Osteocyte (in vitro differentiated cells): ENCODE measurements at regions not wholly inside any gene's neighbourhood (a gene's known extent, or its start where the extent isn't known, plus 50 kb on each side); places are given as distances from the start of the nearest gene placed in this dataset.

ENCODE experiments used
- DNase-seq: peaks from one replicate; pipeline ENCODE4 v3.0.0; 2021; ENCODE audit warnings: mixed read lengths; ENCODE audit not compliant: unreplicated experiment; ENCODE audit errors: extremely low spot score
- H3K27ac Mint-ChIP-seq: one replicate; pipeline ENCODE4 v1.8.0; 2021; ENCODE audit warnings: mild to moderate bottlenecking, mixed read lengths; ENCODE audit not compliant: unreplicated experiment
- H3K27me3 Mint-ChIP-seq: one replicate; pipeline ENCODE4 v1.8.0; 2021; ENCODE audit warnings: mixed read lengths; ENCODE audit not compliant: unreplicated experiment
- H3K36me3 Mint-ChIP-seq: one replicate; pipeline ENCODE4 v1.8.0; 2021; ENCODE audit warnings: mixed read lengths; ENCODE audit not compliant: unreplicated experiment
- H3K4me1 Mint-ChIP-seq: one replicate; pipeline ENCODE4 v1.8.0; 2021; ENCODE audit warnings: mixed read lengths; ENCODE audit not compliant: unreplicated experiment
- H3K4me3 Mint-ChIP-seq: one replicate; pipeline ENCODE4 v1.8.0; 2021; ENCODE audit warnings: mild to moderate bottlenecking, moderate library complexity, mixed read lengths; ENCODE audit not compliant: unreplicated experiment
- H3K9me3 Mint-ChIP-seq: one replicate; pipeline ENCODE4 v1.8.0; 2021; ENCODE audit warnings: mixed read lengths; ENCODE audit not compliant: unreplicated experiment
- CTCF ChIP-seq: fragments of 200-600 bp; sonication (generic); IDR thresholded peaks from 2 replicates; pipeline ENCODE4 v1.5.0; 2021; ENCODE audit warnings: antibody characterized with exemption, mild to moderate bottlenecking, moderate library complexity

DNA sequence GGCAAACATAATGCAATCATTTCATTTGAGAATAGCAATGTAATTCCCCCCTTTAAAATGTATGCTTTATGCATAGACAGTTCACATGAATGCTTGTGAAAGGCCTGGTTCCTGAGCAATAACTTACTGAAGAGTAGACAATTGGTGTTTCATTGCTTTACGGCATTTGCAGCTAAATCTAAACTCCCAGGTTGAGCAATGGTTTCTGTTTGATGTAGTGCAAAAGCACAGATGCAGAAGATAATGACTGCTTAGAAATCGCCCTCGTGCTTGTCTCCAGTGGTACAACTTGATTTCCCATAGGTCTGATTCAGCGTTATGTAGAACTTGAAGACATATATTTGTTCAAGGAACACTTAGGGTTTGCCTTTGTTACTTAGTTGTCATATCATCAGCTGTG, 1018.3 kb downstream of the DIAPH3 start:
- Mint-ChIP-seq H3K27ac (no peak overlapping the region), H3K4me1 (no peaks in the 10 kb centered on the region), H3K9me3 (no peaks in the 10 kb centered on the region), H3K27me3 (peaks cover 4% of the 10 kb centered on the region), H3K4me3 (no peak overlapping the region), H3K36me3 (no peaks in the 10 kb centered on the region)
- DNase-seq, result no peak
- TF ChIP-seq CTCF, result no peak

GRCh38 chr13:59157181-59157580, 1006.5 kb downstream of the DIAPH3 start:
- no peak for DNase-seq
- no peak overlapping the region for H3K4me3 Mint-ChIP-seq
- no peak overlapping the region for H3K27ac Mint-ChIP-seq

DNA sequence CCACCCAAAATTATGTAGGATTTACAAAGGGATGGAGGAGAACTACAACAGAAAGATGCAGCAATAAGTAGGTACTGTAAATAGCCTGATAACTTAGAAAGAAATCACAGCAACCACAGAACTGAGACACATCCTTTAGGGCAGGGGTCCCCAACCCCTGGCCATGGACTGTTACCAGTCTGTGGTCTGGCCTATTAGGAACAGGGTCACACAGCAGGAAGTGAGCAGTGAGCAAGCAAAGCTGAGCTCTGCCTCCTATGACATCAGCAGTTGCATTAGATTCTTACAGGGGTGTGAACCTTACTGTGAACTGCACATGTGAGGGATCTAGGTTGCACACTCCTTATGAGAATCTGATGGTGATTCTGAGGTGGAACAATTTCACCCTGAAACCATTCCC, 997.6 kb downstream of the DIAPH3 start:
- no peak for TF ChIP-seq CTCF
- Mint-ChIP-seq H3K4me1 (no peaks in the 10 kb centered on the region), H3K9me3 (peaks cover 13% of the 10 kb centered on the region), H3K27ac (no peak overlapping the region), H3K36me3 (no peaks in the 10 kb centered on the region), H3K4me3 (no peak overlapping the region), H3K27me3 (peaks cover 7% of the 10 kb centered on the region)
- no peak for DNase-seq

More at GRCh38 chr13:59157181-59157580, 1006.5 kb downstream of the DIAPH3 start:
- H3K4me1 Mint-ChIP-seq, result no peaks in the 10 kb centered on the region
- TF ChIP-seq CTCF, result no peak
- no peaks in the 10 kb centered on the region for H3K36me3 Mint-ChIP-seq
- H3K9me3 Mint-ChIP-seq, result peaks cover 10% of the 10 kb centered on the region
- H3K27me3 Mint-ChIP-seq, result peaks cover 3% of the 10 kb centered on the region

DNA sequence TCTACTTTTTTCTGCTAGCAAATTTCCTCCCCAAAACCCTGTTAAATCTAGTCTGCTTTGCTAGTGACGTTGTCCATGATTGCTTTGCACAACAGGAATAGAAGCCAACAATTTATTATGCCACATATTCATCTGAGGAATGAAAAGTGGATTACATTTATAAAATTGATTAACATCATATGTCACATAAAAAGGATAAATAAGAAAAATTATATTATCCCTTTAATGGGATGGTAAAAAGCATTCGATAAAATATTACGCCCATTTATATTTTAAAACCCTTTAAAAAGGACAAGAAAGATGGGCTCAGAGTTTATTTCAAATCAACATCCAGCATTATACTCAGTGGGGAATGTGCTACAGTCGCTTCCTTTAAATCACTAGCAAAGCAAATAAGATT, 991.7 kb downstream of the DIAPH3 start:
- H3K36me3 Mint-ChIP-seq, result no peaks in the 10 kb centered on the region
- no peak overlapping the region for H3K4me3 Mint-ChIP-seq
- peaks cover 7% of the 10 kb centered on the region for H3K27me3 Mint-ChIP-seq
- no peak for TF ChIP-seq CTCF
- H3K9me3 Mint-ChIP-seq, result no peaks in the 10 kb centered on the region
- H3K27ac Mint-ChIP-seq, result no peak overlapping the region
- H3K4me1 Mint-ChIP-seq, result no peaks in the 10 kb centered on the region
- no peak for DNase-seq

GRCh38 chr13:59176775-59177174, 987.0 kb downstream of the DIAPH3 start:
- no peak overlapping the region for H3K4me3 Mint-ChIP-seq
- no peak overlapping the region for H3K27ac Mint-ChIP-seq
- no peak for DNase-seq
- H3K36me3 Mint-ChIP-seq, result no peaks in the 10 kb centered on the region
- TF ChIP-seq CTCF, result no peak
- H3K27me3 Mint-ChIP-seq, result no peaks in the 10 kb centered on the region
- no peaks in the 10 kb centered on the region for H3K4me1 Mint-ChIP-seq
- no peaks in the 10 kb centered on the region for H3K9me3 Mint-ChIP-seq
